Trophoblast cell (in vitro differentiated cells and primary cell): ENCODE measurements at regions not wholly inside any gene's neighbourhood (a gene's known extent, or its start where the extent isn't known, plus 50 kb on each side); places are given as distances from the start of the nearest gene placed in this dataset.

ENCODE experiments used
- DNase-seq, 2 donors: peaks; one replicate each; pipeline ENCODE4 v3.0.0-alpha.2; 2016
- H2AFZ ChIP-seq: 2 replicates; pipeline ENCODE4 v1.6.1; 2013; ENCODE audit warnings: low read length, moderate library complexity, mild to moderate bottlenecking; ENCODE audit not compliant: insufficient read depth, poor library complexity
- H2AK5ac ChIP-seq: 2 replicates; pipeline ENCODE4 v1.6.1; 2013; ENCODE audit warnings: mild to moderate bottlenecking, low read length
- H2BK120ac ChIP-seq: 2 replicates; pipeline ENCODE4 v1.6.1; 2013; ENCODE audit warnings: low read length, mild to moderate bottlenecking, moderate library complexity; ENCODE audit not compliant: insufficient read depth, poor library complexity
- H2BK12ac ChIP-seq: 2 replicates; pipeline ENCODE4 v1.6.1; 2013; ENCODE audit warnings: mild to moderate bottlenecking, low read length, moderate library complexity
- H2BK5ac ChIP-seq: 2 replicates; pipeline ENCODE4 v1.6.1; 2013; ENCODE audit warnings: low read length, low read depth, moderate library complexity, mild to moderate bottlenecking; ENCODE audit not compliant: poor library complexity
- H3K14ac ChIP-seq: 2 replicates; pipeline ENCODE4 v1.6.1; 2013; ENCODE audit warnings: mild to moderate bottlenecking, low read length
- H3K18ac ChIP-seq: 2 replicates; pipeline ENCODE4 v1.6.1; 2013; ENCODE audit warnings: mild to moderate bottlenecking, low read length
- H3K23ac ChIP-seq: 2 replicates; pipeline ENCODE4 v1.6.1; 2013; ENCODE audit warnings: low read length
- H3K27ac ChIP-seq: 2 replicates; pipeline ENCODE4 v1.5.1; 2013; ENCODE audit warnings: low read depth, mild to moderate bottlenecking, inconsistent platforms, low read length, moderate library complexity
- H3K27me3 ChIP-seq: 2 replicates; pipeline ENCODE4 v1.6.1; 2013; ENCODE audit warnings: inconsistent platforms, mild to moderate bottlenecking, low read length, moderate library complexity; ENCODE audit not compliant: insufficient read depth
- H3K36me3 ChIP-seq, 2 experiments: 1 replicate in 1 of 2; 2 replicates in 1 of 2; pipeline ENCODE4 v1.6.1; 2013; ENCODE audit warnings: low read length in 2 of 2, mild to moderate bottlenecking in 2 of 2, moderate library complexity in 1 of 2; ENCODE audit not compliant: insufficient read depth in 2 of 2, control insufficient read depth in 1 of 2
- H3K4ac ChIP-seq: 2 replicates; pipeline ENCODE4 v1.6.1; 2013; ENCODE audit warnings: low read depth, mild to moderate bottlenecking, low read length, moderate library complexity
- H3K4me1 ChIP-seq, 2 experiments: 1 replicate in 1 of 2; 2 replicates in 1 of 2; pipeline ENCODE4 v1.6.1; 2013; ENCODE audit warnings: low read length in 2 of 2, mild to moderate bottlenecking in 2 of 2, moderate library complexity in 1 of 2; ENCODE audit not compliant: insufficient read depth in 2 of 2, control insufficient read depth in 1 of 2
- H3K4me2 ChIP-seq: 2 replicates; pipeline ENCODE4 v1.6.1; 2013; ENCODE audit warnings: inconsistent platforms, mild to moderate bottlenecking, low read length, moderate library complexity
- H3K4me3 ChIP-seq: 2 replicates; pipeline ENCODE4 v1.5.1; 2013; ENCODE audit warnings: mild to moderate bottlenecking, low read depth, low read length, inconsistent platforms
- H3K79me1 ChIP-seq: one replicate; pipeline ENCODE4 v1.6.1; 2013; ENCODE audit warnings: low read length
- H3K79me2 ChIP-seq: 2 replicates; pipeline ENCODE4 v1.6.1; 2013; ENCODE audit warnings: low read length, mild to moderate bottlenecking; ENCODE audit not compliant: control insufficient read depth, insufficient read depth, poor library complexity
- H3K9ac ChIP-seq: 2 replicates; pipeline ENCODE4 v1.6.1; 2013; ENCODE audit warnings: mild to moderate bottlenecking, low read length
- H3K9me3 ChIP-seq: 2 replicates; pipeline ENCODE4 v1.6.1; 2013; ENCODE audit warnings: low read depth, mild to moderate bottlenecking, control low read depth, inconsistent platforms, low read length; ENCODE audit not compliant: insufficient read depth
- H4K12ac ChIP-seq: 2 replicates; pipeline ENCODE4 v1.6.1; 2013; ENCODE audit warnings: low read depth, mild to moderate bottlenecking, low read length, moderate library complexity
- H4K8ac ChIP-seq: 2 replicates; pipeline ENCODE4 v1.6.1; 2013; ENCODE audit warnings: low read depth, mild to moderate bottlenecking, low read length, moderate library complexity
- H4K91ac ChIP-seq: one replicate; pipeline ENCODE4 v1.6.1; 2013; ENCODE audit warnings: low read depth, mild to moderate bottlenecking, low read length, moderate library complexity
- WGBS: extraction: QIAGEN DNeasy Blood & Tissue Kit; methylation state at CpG from one replicate; pipeline ENCODE4 v1.1.7; 2013; ENCODE audit warnings: missing lambda C conversion rate; ENCODE audit not compliant: insufficient read length, insufficient coverage; ENCODE audit errors: extremely low coverage; 5-methylcytosine and 5-hydroxymethylcytosine counted together

DNA sequence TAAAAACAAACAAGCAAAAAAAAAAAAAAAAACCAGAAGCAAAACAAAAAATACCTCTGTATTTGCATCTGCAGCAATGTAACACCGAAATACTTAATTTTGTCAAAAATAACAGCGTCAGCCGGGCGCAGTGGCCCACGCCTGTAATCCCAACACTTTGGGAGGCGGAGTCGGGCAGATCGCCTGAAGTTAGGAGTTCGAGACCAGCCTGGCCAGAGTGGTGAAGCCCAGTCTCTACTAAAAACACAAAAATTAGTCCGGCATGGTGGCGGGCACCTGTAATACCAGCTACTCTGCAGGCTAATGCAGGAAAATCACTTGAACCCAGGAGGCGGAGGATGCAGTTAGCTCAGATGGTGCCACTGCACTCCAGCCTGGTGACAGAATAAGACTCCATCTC, 683.5 kb upstream of the CA10 start:
- no peak overlapping the region for H2BK12ac ChIP-seq
- H3K14ac ChIP-seq = no peak overlapping the region
- no peak overlapping the region for H4K12ac ChIP-seq
- H3K18ac ChIP-seq = no peak overlapping the region
- no peak overlapping the region for H2BK120ac ChIP-seq
- H4K91ac ChIP-seq = no peak overlapping the region
- H3K23ac ChIP-seq = no peak overlapping the region
- H3K4me1 ChIP-seq = no peaks in the 10 kb centered on the region
- H3K4me2 ChIP-seq = no peak overlapping the region
- H3K79me2 ChIP-seq = no peaks in the 10 kb centered on the region
- no peak overlapping the region for H3K27ac ChIP-seq
- no peak overlapping the region for H2AK5ac ChIP-seq
- H3K36me3 ChIP-seq = no peaks in the 10 kb centered on the region
- no peaks in the 10 kb centered on the region for H3K27me3 ChIP-seq
- H3K4me3 ChIP-seq = no peak overlapping the region
- H3K79me1 ChIP-seq = no peaks in the 10 kb centered on the region
- no peak overlapping the region for H4K8ac ChIP-seq
- no CpG with 5 or more reads among the region's 12 CpGs for WGBS
- no peaks in the 10 kb centered on the region for H3K9me3 ChIP-seq
- H2AFZ ChIP-seq = no peak overlapping the region
- no peak for DNase-seq
- H3K9ac ChIP-seq = no peak overlapping the region
- H2BK5ac ChIP-seq = no peak overlapping the region
- H3K4ac ChIP-seq = no peak overlapping the region

DNA sequence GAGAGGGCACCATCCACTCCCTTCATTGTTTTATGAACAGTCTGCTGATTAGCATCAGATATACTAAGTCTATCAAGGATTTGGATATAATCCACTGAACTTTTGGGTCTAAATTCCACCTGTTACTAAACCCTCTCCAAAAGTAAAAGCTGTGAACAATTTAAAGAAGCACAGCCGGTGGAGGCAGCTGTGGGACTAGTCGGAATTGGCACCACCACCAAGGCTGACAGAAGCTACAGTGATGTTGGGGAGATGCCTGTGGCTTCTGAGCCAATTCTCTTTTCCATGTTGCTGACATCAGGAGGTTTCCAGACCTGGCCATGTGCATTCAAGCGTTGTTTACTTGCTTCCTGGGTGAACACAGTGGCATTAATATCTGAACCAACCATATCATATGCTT, 679.0 kb upstream of the CA10 start:
- Histone ChIP-seq H3K79me2 (no peaks in the 10 kb centered on the region), H4K12ac (no peak overlapping the region), H2BK120ac (no peak overlapping the region), H3K4ac (no peak overlapping the region), H3K4me2 (no peak overlapping the region), H3K9ac (no peak overlapping the region), H3K27me3 (no peaks in the 10 kb centered on the region), H3K36me3 (no peaks in the 10 kb centered on the region), H4K8ac (no peak overlapping the region), H2AFZ (no peak overlapping the region), H3K14ac (no peak overlapping the region), H3K23ac (no peak overlapping the region), H3K9me3 (no peaks in the 10 kb centered on the region), H3K4me3 (no peak overlapping the region), H3K18ac (no peak overlapping the region), H4K91ac (no peak overlapping the region), H2BK12ac (no peak overlapping the region), H3K79me1 (no peaks in the 10 kb centered on the region), H3K27ac (no peak overlapping the region), H2BK5ac (no peak overlapping the region), H3K4me1 (no peaks in the 10 kb centered on the region), H2AK5ac (no peak overlapping the region)
- DNase-seq = no peak
- WGBS = no CpG with 5 or more reads among the region's 3 CpGs

DNA sequence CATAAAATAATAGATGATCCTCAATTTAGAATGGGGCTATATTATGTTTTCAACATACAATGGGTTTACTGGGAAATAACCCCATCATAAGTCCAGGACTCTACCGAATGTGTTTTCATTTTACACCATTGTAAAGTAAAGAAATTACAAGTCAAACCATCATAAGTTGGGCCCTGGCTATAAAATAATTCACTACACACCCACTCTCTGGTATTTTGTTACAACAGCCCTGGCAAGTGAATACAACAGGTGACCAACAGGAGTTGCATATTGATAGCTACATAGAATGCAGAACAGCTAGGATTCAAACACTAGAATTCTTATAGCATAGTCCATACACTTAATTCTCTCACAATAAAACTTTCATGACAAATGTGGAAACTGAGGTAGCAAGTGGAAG, 673.0 kb upstream of the CA10 start:
- DNase-seq = no peak
- no peak overlapping the region for H3K4me2 ChIP-seq

DNA sequence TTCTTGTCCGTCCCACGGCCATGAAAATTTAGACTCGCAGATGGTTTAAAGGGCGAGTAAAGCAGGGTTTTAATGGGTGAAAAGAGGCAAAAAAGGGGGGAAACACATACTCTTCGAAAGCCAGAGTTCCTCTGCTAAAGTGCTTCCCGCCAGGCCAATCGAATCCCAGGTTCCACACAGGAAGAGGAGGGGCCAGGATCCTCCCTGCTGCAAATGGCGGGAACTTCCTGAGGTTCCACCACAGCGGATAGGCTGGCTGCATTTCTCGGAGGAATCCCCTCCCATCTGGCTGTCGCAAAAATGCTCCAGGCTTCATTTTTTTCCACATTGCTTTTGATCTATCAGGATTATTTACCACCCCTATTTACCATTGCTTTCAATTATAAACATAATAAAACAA, 670.1 kb upstream of the CA10 start:
- Histone ChIP-seq H3K9me3 (no peaks in the 10 kb centered on the region), H3K23ac (no peak overlapping the region), H3K4me2 (no peak overlapping the region), H4K8ac (no peak overlapping the region), H2AK5ac (no peak overlapping the region), H2BK5ac (no peak overlapping the region), H4K12ac (no peak overlapping the region), H3K14ac (no peak overlapping the region), H3K4ac (no peak overlapping the region), H4K91ac (no peak overlapping the region), H3K27ac (no peak overlapping the region), H3K79me2 (no peaks in the 10 kb centered on the region), H3K4me1 (no peaks in the 10 kb centered on the region), H3K9ac (no peak overlapping the region), H3K36me3 (no peaks in the 10 kb centered on the region), H3K27me3 (no peaks in the 10 kb centered on the region), H3K79me1 (no peaks in the 10 kb centered on the region), H2AFZ (no peak overlapping the region), H3K4me3 (no peak overlapping the region), H2BK12ac (no peak overlapping the region), H2BK120ac (no peak overlapping the region), H3K18ac (no peak overlapping the region)
- no peak for DNase-seq
- no CpG with 5 or more reads among the region's 11 CpGs for WGBS

More for the DNA sequence above, 673.0 kb upstream of the CA10 start:
- no peak overlapping the region for H4K8ac ChIP-seq
- no peak overlapping the region for H3K4ac ChIP-seq
- H3K4me3 ChIP-seq = no peak overlapping the region
- no peaks in the 10 kb centered on the region for H3K9me3 ChIP-seq
- no peaks in the 10 kb centered on the region for H3K27me3 ChIP-seq
- H3K14ac ChIP-seq = no peak overlapping the region
- no peak overlapping the region for H2BK5ac ChIP-seq
- H2AK5ac ChIP-seq = no peak overlapping the region
- H3K18ac ChIP-seq = no peak overlapping the region
- H3K79me1 ChIP-seq = no peaks in the 10 kb centered on the region
- no peaks in the 10 kb centered on the region for H3K4me1 ChIP-seq
- no peak overlapping the region for H4K12ac ChIP-seq
- no peak overlapping the region for H3K27ac ChIP-seq
- no peaks in the 10 kb centered on the region for H3K36me3 ChIP-seq
- H3K79me2 ChIP-seq = no peaks in the 10 kb centered on the region
- no peak overlapping the region for H2AFZ ChIP-seq
- H2BK120ac ChIP-seq = no peak overlapping the region
- WGBS = no CpG with 5 or more reads among the region's 1 CpG
- no peak overlapping the region for H3K23ac ChIP-seq
- no peak overlapping the region for H2BK12ac ChIP-seq
- H4K91ac ChIP-seq = no peak overlapping the region
- H3K9ac ChIP-seq = no peak overlapping the region
